MM.1S (cell line): ENCODE measurements at regions not wholly inside any gene's neighbourhood (a gene's known extent, or its start where the extent isn't known, plus 50 kb on each side); places are given as distances from the start of the nearest gene placed in this dataset.

Source experiments
- EZH2 ChIP-seq: fragments of 300-600 bp; sonication (generic); optimal IDR thresholded peaks from 2 replicates; pipeline ENCODE3; 2017; ENCODE audit warnings: low read depth, mild to moderate bottlenecking, antibody characterized with exemption, low read length, mixed read lengths
- EZH2phosphoT487 ChIP-seq: fragments of 300-600 bp; sonication (generic); IDR thresholded peaks from 2 replicates; pipeline ENCODE4 v1.6.1; 2018; ENCODE audit warnings: antibody characterized with exemption, low read length
- TF ChIP-seq, protein P1 (sequence below): fragments of 300-600 bp; sonication (generic); IDR thresholded peaks from 2 replicates; pipeline ENCODE4 v1.5.1; 2016; ENCODE audit warnings: antibody characterized with exemption, low read length, mixed read lengths

DNA sequence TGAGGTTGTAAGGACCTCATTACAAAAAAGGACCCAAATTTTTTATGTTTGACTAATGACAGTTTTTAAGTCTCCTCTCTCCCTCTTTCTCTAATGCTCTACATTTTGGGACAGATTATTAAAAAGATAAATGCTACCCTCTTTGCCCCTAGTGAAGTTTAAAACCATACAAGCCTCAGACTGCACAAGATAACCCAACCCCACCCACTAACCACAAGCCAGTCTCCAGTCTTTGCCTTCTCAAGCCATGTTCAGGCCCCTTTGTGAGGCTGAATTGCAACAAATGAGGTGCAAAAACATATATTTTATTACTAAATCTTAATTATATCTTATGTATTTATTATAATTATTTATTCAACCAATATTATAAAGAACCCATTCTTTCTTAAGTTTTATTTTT lies 597.2 kb upstream of the BRINP3 start:
- TF ChIP-seq, protein P1, sequence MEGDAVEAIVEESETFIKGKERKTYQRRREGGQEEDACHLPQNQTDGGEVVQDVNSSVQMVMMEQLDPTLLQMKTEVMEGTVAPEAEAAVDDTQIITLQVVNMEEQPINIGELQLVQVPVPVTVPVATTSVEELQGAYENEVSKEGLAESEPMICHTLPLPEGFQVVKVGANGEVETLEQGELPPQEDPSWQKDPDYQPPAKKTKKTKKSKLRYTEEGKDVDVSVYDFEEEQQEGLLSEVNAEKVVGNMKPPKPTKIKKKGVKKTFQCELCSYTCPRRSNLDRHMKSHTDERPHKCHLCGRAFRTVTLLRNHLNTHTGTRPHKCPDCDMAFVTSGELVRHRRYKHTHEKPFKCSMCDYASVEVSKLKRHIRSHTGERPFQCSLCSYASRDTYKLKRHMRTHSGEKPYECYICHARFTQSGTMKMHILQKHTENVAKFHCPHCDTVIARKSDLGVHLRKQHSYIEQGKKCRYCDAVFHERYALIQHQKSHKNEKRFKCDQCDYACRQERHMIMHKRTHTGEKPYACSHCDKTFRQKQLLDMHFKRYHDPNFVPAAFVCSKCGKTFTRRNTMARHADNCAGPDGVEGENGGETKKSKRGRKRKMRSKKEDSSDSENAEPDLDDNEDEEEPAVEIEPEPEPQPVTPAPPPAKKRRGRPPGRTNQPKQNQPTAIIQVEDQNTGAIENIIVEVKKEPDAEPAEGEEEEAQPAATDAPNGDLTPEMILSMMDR, result no peak
- no peak for TF ChIP-seq EZH2
- no peak for TF ChIP-seq EZH2phosphoT487
